GM12864 (cell line): ENCODE measurements at regions not wholly inside any gene's neighbourhood (a gene's known extent, or its start where the extent isn't known, plus 50 kb on each side); places are given as distances from the start of the nearest gene placed in this dataset.

Experiments
- DNase-seq: peaks from one replicate; pipeline ENCODE4 v3.0.0-alpha.2; 2011; ENCODE audit warnings: low read depth
- H3K4me3 ChIP-seq: 2 replicates; pipeline ENCODE4 v1.5.1; 2011; ENCODE audit warnings: mild to moderate bottlenecking, low read depth, low read length, control low read depth
- CTCF ChIP-seq: IDR thresholded peaks from 2 replicates; pipeline ENCODE4 v1.5.1; 2011; ENCODE audit warnings: low read depth, mild to moderate bottlenecking, moderate library complexity, low read length, control low read depth, inconsistent platforms; ENCODE audit errors: missing control alignments

- no peak for TF ChIP-seq CTCF
- no peak overlapping the region for H3K4me3 ChIP-seq
- DNase-seq = no peak
Observed at GRCh38 chr12:92089559-92089958, 56.1 kb downstream of the BTG1 start.

GRCh38 chr12:92088805-92089204, 56.8 kb downstream of the BTG1 start:
- TF ChIP-seq CTCF = no peak
- H3K4me3 ChIP-seq = no peak overlapping the region
- no peak for DNase-seq

- no peak overlapping the region for H3K4me3 ChIP-seq
- DNase-seq = no peak
- no peak for TF ChIP-seq CTCF
Observed at GRCh38 chr12:92085736-92086040, 60.0 kb downstream of the BTG1 start.

GRCh38 chr12:92085040-92085735, 60.5 kb downstream of the BTG1 start:
- no peak for DNase-seq
- H3K4me3 ChIP-seq = no peak overlapping the region
- TF ChIP-seq CTCF = peak; percentile 12

- TF ChIP-seq CTCF = no peak
- no peak overlapping the region for H3K4me3 ChIP-seq
- DNase-seq = no peak
Observed at GRCh38 chr12:92080911-92081285, 64.7 kb downstream of the BTG1 start.

GRCh38 chr12:92079054-92079385, 66.6 kb downstream of the BTG1 start:
- no peak for DNase-seq
- H3K4me3 ChIP-seq = no peak overlapping the region
- no peak for TF ChIP-seq CTCF
